DOHH2 (cell line): ENCODE measurements at regions not wholly inside any gene's neighbourhood (a gene's known extent, or its start where the extent isn't known, plus 50 kb on each side); places are given as distances from the start of the nearest gene placed in this dataset.

ENCODE experiments used
- CTCF ChIP-seq: fragments of 200-600 bp; sonication (generic); IDR thresholded peaks from one replicate; pipeline ENCODE4 v1.5.1; 2014; ENCODE audit warnings: antibody characterized with exemption, mild to moderate bottlenecking, low read depth, low read length; ENCODE audit not compliant: poor library complexity, severe bottlenecking
- EZH2phosphoT487 ChIP-seq: fragments of 200-600 bp; sonication (generic); IDR thresholded peaks from 2 replicates; pipeline ENCODE4 v1.6.1; 2017; ENCODE audit warnings: borderline replicate concordance, mild to moderate bottlenecking, antibody characterized with exemption, low read length, moderate library complexity, mixed read lengths

DNA sequence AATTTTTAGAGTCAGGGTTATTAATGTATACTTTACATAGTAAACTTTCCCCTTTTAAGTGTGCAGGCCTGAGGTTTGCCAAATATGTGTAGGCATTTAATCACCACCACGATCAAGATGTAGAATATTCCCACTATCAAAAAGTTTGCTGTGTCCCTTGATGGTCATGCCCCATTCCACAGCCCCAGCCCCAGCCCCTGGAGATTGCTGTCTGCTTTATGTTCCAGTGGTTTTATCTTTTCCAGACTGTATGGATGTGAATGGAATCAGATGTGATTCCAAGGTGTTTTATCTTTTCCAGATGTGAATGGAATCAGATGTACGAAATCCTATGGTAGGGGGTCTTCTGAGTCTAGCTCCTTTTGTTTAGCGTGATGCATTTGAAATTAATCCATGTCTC is 93.1 kb upstream of the B3GAT1 start:
- no peak for TF ChIP-seq CTCF
- TF ChIP-seq EZH2phosphoT487 = no peak
